ENCODE measurements at regions not wholly inside any gene's neighbourhood (a gene's known extent, or its start where the extent isn't known, plus 50 kb on each side); places are given as distances from the start of the nearest gene placed in this dataset.

- TF ChIP-seq NFIC (IDR thresholded peaks at IDR 0.05) (no peak), YY1 (IDR thresholded peaks at IDR 0.05; ENCODE audit: low read depth) (no peak), TAF1 (IDR thresholded peaks at IDR 0.05; ENCODE audit: low read depth) (no peak), ZBTB7A (IDR thresholded peaks at IDR 0.05; ENCODE audit: low read depth) (no peak), USF1 (IDR thresholded peaks at IDR 0.05) (no peak), RAD21 (IDR thresholded peaks at IDR 0.05; ENCODE audit: low read depth) (no peak), CREB1 (IDR thresholded peaks at IDR 0.05; ENCODE audit: low read depth) (no peak)
Observed at GRCh38 chr7:52261057-52261456, 774.4 kb upstream of the POM121L12 start.

GRCh38 chr7:52260046-52260665 is 775.3 kb upstream of the POM121L12 start:
- no peak for TF ChIP-seq USF1 (IDR thresholded peaks at IDR 0.05)
- TF ChIP-seq CEBPB (IDR thresholded peaks at IDR 0.05), result no peak
- no peak for TF ChIP-seq TCF12 (IDR thresholded peaks at IDR 0.05; ENCODE audit: low read depth)
- no peak for TF ChIP-seq NFIC (IDR thresholded peaks at IDR 0.05)
- no peak for TF ChIP-seq FOXM1 (IDR thresholded peaks at IDR 0.05; ENCODE audit: borderline replicate concordance, low read depth)
- TF ChIP-seq MAX (IDR thresholded peaks at IDR 0.05), result no peak
- TF ChIP-seq YY1 (IDR thresholded peaks at IDR 0.05; ENCODE audit: low read depth), result no peak
- TF ChIP-seq TEAD4 (IDR thresholded peaks at IDR 0.05), result no peak
- TF ChIP-seq ZBTB7A (IDR thresholded peaks at IDR 0.05; ENCODE audit: low read depth), result no peak
- no peak for TF ChIP-seq EP300 (IDR thresholded peaks at IDR 0.05; ENCODE audit: borderline replicate concordance)
- TF ChIP-seq, protein P1, sequence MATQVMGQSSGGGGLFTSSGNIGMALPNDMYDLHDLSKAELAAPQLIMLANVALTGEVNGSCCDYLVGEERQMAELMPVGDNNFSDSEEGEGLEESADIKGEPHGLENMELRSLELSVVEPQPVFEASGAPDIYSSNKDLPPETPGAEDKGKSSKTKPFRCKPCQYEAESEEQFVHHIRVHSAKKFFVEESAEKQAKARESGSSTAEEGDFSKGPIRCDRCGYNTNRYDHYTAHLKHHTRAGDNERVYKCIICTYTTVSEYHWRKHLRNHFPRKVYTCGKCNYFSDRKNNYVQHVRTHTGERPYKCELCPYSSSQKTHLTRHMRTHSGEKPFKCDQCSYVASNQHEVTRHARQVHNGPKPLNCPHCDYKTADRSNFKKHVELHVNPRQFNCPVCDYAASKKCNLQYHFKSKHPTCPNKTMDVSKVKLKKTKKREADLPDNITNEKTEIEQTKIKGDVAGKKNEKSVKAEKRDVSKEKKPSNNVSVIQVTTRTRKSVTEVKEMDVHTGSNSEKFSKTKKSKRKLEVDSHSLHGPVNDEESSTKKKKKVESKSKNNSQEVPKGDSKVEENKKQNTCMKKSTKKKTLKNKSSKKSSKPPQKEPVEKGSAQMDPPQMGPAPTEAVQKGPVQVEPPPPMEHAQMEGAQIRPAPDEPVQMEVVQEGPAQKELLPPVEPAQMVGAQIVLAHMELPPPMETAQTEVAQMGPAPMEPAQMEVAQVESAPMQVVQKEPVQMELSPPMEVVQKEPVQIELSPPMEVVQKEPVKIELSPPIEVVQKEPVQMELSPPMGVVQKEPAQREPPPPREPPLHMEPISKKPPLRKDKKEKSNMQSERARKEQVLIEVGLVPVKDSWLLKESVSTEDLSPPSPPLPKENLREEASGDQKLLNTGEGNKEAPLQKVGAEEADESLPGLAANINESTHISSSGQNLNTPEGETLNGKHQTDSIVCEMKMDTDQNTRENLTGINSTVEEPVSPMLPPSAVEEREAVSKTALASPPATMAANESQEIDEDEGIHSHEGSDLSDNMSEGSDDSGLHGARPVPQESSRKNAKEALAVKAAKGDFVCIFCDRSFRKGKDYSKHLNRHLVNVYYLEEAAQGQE (IDR thresholded peaks at IDR 0.05; ENCODE audit: low read depth), result no peak
- TF ChIP-seq TAF1 (IDR thresholded peaks at IDR 0.05; ENCODE audit: low read depth), result no peak
- no peak for TF ChIP-seq RAD21 (IDR thresholded peaks at IDR 0.05; ENCODE audit: low read depth)

GRCh38 chr7:52257890-52258289 is 777.5 kb upstream of the POM121L12 start:
- TF ChIP-seq ZBTB7A (IDR thresholded peaks at IDR 0.05; ENCODE audit: low read depth) (no peak), CEBPB (IDR thresholded peaks at IDR 0.05) (no peak), EP300 (IDR thresholded peaks at IDR 0.05; ENCODE audit: borderline replicate concordance) (no peak), USF1 (IDR thresholded peaks at IDR 0.05) (no peak), FOXM1 (IDR thresholded peaks at IDR 0.05; ENCODE audit: borderline replicate concordance, low read depth) (no peak), MAX (IDR thresholded peaks at IDR 0.05) (no peak), TEAD4 (IDR thresholded peaks at IDR 0.05) (no peak)
- TF ChIP-seq, protein P1 (IDR thresholded peaks at IDR 0.05; ENCODE audit: low read depth), result no peak

GRCh38 chr7:52254396-52255010 is 780.9 kb upstream of the POM121L12 start:
- TF ChIP-seq TEAD4 (IDR thresholded peaks at IDR 0.05) (no peak), TCF12 (IDR thresholded peaks at IDR 0.05; ENCODE audit: low read depth) (no peak), ZBTB7A (IDR thresholded peaks at IDR 0.05; ENCODE audit: low read depth) (no peak), CEBPB (IDR thresholded peaks at IDR 0.05) (no peak), NFIC (IDR thresholded peaks at IDR 0.05) (no peak), YY1 (IDR thresholded peaks at IDR 0.05; ENCODE audit: low read depth) (no peak), EP300 (IDR thresholded peaks at IDR 0.05; ENCODE audit: borderline replicate concordance) (no peak), CREB1 (IDR thresholded peaks at IDR 0.05; ENCODE audit: low read depth) (no peak), RAD21 (IDR thresholded peaks at IDR 0.05; ENCODE audit: low read depth) (no peak), MAX (IDR thresholded peaks at IDR 0.05) (no peak), FOXM1 (IDR thresholded peaks at IDR 0.05; ENCODE audit: borderline replicate concordance, low read depth) (no peak), USF1 (IDR thresholded peaks at IDR 0.05) (no peak), EGR1 (IDR thresholded peaks at IDR 0.05) (no peak), TAF1 (IDR thresholded peaks at IDR 0.05; ENCODE audit: low read depth) (no peak)
- TF ChIP-seq, protein P1 (IDR thresholded peaks at IDR 0.05; ENCODE audit: low read depth), result no peak

Measured in Ishikawa (cell line).